SU-DHL-6 (cell line): ENCODE measurements at regions not wholly inside any gene's neighbourhood (a gene's known extent, or its start where the extent isn't known, plus 50 kb on each side); places are given as distances from the start of the nearest gene placed in this dataset.

Experiments
- CTCF ChIP-seq: fragments of 200-600 bp; sonication (generic); IDR thresholded peaks from one replicate; pipeline ENCODE4 v1.5.1; 2017; ENCODE audit warnings: antibody characterized with exemption, mild to moderate bottlenecking, low read length, moderate library complexity; ENCODE audit not compliant: insufficient read depth, poor library complexity, severe bottlenecking
- EZH2phosphoT487 ChIP-seq: fragments of 200-600 bp; sonication (generic), shearing (Covaris generic); conservative IDR thresholded peaks from 2 replicates; pipeline ENCODE4 v1.6.1; 2018; ENCODE audit warnings: mild to moderate bottlenecking, antibody characterized with exemption, low read length, moderate library complexity, mixed read lengths

- TF ChIP-seq CTCF (no peak), EZH2phosphoT487 (no peak)
Measured at GRCh38 chr5:72691751-72692150, 124.7 kb upstream of the TNPO1 start.
